Right lobe of liver (tissue), 4 donors: ENCODE measurements at regions not wholly inside any gene's neighbourhood (a gene's known extent, or its start where the extent isn't known, plus 50 kb on each side); places are given as distances from the start of the nearest gene placed in this dataset.

Experiments used
- POLR2A ChIP-seq: fragments of 450-650 bp; IDR thresholded peaks from one replicate; pipeline ENCODE4 v1.6.1; 2017; ENCODE audit warnings: antibody characterized with exemption, mild to moderate bottlenecking
- TF ChIP-seq, protein P1 (sequence below), 4 donors: fragments of 200-600 bp in 3 of 4; fragments of 450-650 bp in 1 of 4; IDR thresholded peaks; one replicate each; pipeline versions ENCODE4 v1.5.1 to v1.8.0; 2016 to 2022; ENCODE audit warnings: antibody characterized with exemption in 4 of 4, mild to moderate bottlenecking in 2 of 4
- donor health status: DM: no; HTN: no; CAD: no.
- donor health status: DM: no; HTN: no; CAD: no.
- donor health status: DM: no; HTN: yes; CAD: no.

DNA sequence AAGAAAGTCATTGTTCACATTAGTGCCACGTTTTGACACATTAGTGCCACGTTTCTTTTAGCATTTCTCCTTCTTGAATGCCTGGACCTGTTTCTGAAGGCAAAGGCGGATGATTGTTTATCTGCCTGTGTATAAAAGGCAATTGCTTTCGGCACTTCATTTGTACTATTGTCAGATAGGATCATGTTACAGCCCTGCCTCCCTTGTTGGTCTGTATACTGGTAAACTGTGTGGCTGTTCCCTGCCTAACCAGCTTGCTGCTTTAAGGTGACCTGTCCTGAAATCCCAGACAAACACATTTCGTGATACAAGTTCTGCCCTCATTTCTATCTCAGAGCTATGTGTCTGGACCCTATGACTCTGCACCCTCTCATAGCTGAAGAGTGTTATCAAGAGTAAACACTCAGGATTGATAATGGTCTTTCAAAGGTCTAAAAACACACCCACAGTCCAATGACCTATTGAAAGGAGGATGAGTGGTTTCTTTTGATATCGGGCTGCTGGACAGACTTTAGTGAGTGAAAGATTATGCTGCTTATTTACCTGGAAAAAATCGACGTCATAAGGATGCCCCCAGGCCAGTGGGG is 276.3 kb upstream of the MCTP2 start:
- TF ChIP-seq, protein P1, sequence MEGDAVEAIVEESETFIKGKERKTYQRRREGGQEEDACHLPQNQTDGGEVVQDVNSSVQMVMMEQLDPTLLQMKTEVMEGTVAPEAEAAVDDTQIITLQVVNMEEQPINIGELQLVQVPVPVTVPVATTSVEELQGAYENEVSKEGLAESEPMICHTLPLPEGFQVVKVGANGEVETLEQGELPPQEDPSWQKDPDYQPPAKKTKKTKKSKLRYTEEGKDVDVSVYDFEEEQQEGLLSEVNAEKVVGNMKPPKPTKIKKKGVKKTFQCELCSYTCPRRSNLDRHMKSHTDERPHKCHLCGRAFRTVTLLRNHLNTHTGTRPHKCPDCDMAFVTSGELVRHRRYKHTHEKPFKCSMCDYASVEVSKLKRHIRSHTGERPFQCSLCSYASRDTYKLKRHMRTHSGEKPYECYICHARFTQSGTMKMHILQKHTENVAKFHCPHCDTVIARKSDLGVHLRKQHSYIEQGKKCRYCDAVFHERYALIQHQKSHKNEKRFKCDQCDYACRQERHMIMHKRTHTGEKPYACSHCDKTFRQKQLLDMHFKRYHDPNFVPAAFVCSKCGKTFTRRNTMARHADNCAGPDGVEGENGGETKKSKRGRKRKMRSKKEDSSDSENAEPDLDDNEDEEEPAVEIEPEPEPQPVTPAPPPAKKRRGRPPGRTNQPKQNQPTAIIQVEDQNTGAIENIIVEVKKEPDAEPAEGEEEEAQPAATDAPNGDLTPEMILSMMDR (IDR thresholded peaks at IDR 0.05), result no peak
- TF ChIP-seq POLR2A, result no peak
